Testis (tissue), 2 donors: ENCODE measurements at regions not wholly inside any gene's neighbourhood (a gene's known extent, or its start where the extent isn't known, plus 50 kb on each side); places are given as distances from the start of the nearest gene placed in this dataset.

Experiments used
- DNase-seq: peaks from one replicate; pipeline ENCODE4 v3.0.0-alpha.2; 2019
- H3K27ac ChIP-seq, 2 donors: fragments of 200-600 bp; sonication (generic); one replicate each; pipeline ENCODE4 v1.5.1; 2019
- H3K27me3 ChIP-seq: fragments of 200-600 bp; sonication (generic); one replicate; pipeline ENCODE4 v1.5.1; 2019
- H3K36me3 ChIP-seq: fragments of 200-600 bp; sonication (generic); one replicate; pipeline ENCODE4 v1.5.1; 2017; ENCODE audit warnings: low read depth; ENCODE audit errors: missing control alignments
- H3K4me1 ChIP-seq: fragments of 200-600 bp; sonication (generic); one replicate; pipeline ENCODE4 v1.5.1; 2019
- H3K4me3 ChIP-seq, 2 donors: fragments of 200-600 bp; sonication (generic); one replicate each; pipeline ENCODE4 v1.5.1; 2017 to 2019
- H3K9me3 ChIP-seq: fragments of 200-600 bp; sonication (generic); one replicate; pipeline ENCODE4 v1.5.1; 2017
- POLR2A ChIP-seq: fragments of 450-650 bp; IDR thresholded peaks from one replicate; pipeline ENCODE4 v1.6.1; 2017; ENCODE audit warnings: antibody characterized with exemption, mild to moderate bottlenecking, moderate library complexity
- WGBS, 2 donors: methylation state at CpG; one replicate each; pipeline ENCODE4 v1.1.5; 2018; 5-methylcytosine and 5-hydroxymethylcytosine counted together
- intact Hi-C: fragments of 100-400 bp; cut with DNase I; formaldehyde crosslinking; loops from one replicate; pipeline ENCODE4 v1.15.1; 2023; ENCODE audit warnings: low total_unique reads
- TF ChIP-seq, protein P1 (sequence below), 3 experiments: fragments of 450-650 bp in 2 of 3; fragments of 200-600 bp in 1 of 3; sonication (generic) in 1 of 3; IDR thresholded peaks; one replicate each; pipeline ENCODE4 v1.5.1; 2016 to 2019; ENCODE audit warnings: antibody characterized with exemption in 3 of 3, mild to moderate bottlenecking in 2 of 3, moderate library complexity in 1 of 3

DNA sequence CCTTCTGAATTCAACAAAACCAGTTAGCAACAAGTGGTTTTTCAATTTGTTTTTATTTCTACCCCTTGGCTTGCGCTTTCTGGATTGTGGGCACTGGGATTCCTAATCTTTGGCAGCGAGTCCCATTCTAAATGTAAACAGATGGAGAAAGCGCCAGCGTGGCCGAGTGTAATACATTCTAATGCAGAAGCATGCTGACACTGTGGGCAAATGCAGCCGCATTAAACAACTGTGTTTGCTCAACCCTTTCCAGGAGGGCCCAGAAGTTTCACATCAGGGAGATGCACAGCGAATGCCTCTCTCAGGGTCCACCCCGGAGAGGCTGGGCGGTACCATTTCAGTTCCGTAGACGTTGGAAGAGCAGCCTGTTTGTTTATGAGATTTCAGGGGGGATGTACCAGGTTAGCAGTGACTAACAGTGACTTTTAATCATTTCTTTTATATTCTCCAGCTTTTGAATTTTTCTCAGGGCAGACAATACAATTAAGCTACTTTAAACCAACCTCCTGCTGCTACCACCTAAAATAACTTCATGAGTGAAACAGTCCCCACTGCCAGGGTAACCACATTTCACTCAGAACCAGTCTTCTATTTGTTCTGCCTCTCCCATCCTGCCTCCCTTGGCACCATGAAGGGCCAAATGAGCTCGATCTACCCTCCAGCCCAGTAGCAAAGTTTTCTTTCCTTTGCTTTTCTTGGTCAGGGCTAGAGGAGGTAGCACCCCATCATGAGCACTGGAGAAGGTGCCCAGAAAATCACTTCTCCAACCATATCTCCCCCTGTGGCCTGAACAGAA is 164.2 kb upstream of the ITGB1 start:
- DNase-seq = no peak
- no peak for TF ChIP-seq POLR2A
- TF ChIP-seq, protein P1, sequence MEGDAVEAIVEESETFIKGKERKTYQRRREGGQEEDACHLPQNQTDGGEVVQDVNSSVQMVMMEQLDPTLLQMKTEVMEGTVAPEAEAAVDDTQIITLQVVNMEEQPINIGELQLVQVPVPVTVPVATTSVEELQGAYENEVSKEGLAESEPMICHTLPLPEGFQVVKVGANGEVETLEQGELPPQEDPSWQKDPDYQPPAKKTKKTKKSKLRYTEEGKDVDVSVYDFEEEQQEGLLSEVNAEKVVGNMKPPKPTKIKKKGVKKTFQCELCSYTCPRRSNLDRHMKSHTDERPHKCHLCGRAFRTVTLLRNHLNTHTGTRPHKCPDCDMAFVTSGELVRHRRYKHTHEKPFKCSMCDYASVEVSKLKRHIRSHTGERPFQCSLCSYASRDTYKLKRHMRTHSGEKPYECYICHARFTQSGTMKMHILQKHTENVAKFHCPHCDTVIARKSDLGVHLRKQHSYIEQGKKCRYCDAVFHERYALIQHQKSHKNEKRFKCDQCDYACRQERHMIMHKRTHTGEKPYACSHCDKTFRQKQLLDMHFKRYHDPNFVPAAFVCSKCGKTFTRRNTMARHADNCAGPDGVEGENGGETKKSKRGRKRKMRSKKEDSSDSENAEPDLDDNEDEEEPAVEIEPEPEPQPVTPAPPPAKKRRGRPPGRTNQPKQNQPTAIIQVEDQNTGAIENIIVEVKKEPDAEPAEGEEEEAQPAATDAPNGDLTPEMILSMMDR (IDR thresholded peaks at IDR 0.05) = no peak
- Histone ChIP-seq H3K36me3 (no peaks in the 10 kb centered on the region), H3K27me3 (no peaks in the 10 kb centered on the region), H3K9me3 (no peaks in the 10 kb centered on the region), H3K4me3 (no peak overlapping the region), H3K27ac (no peak overlapping the region), H3K4me1 (peaks cover 13% of the 10 kb centered on the region)
- WGBS, 2 donors = 64 to 73% methylated on average over 12 of the region's 12 CpGs
- intact Hi-C loops = no loop called here

DNA sequence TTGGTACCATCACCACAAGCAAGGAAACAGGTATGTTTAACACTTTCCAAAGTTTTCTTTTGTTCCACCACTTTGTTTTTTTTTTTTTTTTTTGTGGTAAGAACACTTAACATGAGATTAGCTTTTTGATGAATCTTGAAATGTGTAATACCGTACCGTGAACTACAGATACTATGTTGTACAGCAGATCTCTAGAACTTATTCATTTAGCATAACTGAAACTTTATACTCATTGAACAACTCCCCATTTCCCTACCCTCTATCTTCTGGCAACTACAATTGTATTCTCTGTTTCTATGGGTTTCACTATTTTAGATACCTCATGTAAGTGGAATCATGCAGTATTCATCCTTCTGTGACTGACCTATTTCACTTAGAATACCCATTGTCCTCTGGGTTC is 162.7 kb upstream of the ITGB1 start:
- DNase-seq = no peak
- H3K4me3 ChIP-seq = no peak overlapping the region
- TF ChIP-seq, protein P1 (IDR thresholded peaks at IDR 0.05) = no peak
- no peak for TF ChIP-seq POLR2A
- H3K4me1 ChIP-seq = peaks cover 3% of the 10 kb centered on the region
- H3K9me3 ChIP-seq = no peaks in the 10 kb centered on the region
- intact Hi-C loops = no loop called here
- 87 to 95% methylated on average over 2 of the region's 2 CpGs for WGBS, 2 donors
- H3K27ac ChIP-seq = no peak overlapping the region
- H3K36me3 ChIP-seq = no peaks in the 10 kb centered on the region
- no peaks in the 10 kb centered on the region for H3K27me3 ChIP-seq

DNA sequence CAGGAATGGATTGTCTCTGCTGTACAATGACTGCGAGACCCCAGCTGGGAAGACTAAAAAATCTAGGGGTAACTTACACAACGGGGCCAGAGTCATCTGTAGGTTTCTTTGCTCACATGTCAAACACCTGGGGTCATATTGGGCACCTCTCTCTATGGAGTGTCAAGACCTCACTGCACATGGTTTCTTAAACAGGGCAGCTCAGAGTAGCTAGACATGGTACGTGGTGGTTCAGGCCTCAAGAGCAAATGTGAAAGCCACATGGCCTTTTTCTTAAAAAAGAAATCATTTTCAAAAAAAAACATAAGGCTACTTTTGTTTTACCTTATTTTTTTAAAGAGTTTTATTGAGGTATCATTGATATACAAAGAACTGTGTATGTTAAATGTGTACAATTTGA is 162.2 kb upstream of the ITGB1 start:
- H3K36me3 ChIP-seq = no peaks in the 10 kb centered on the region
- no peaks in the 10 kb centered on the region for H3K4me1 ChIP-seq
- intact Hi-C loops = no loop called here
- no peaks in the 10 kb centered on the region for H3K9me3 ChIP-seq
- 93 to 94% methylated on average over 3 of the region's 3 CpGs for WGBS, 2 donors
- H3K27ac ChIP-seq = no peak overlapping the region
- H3K4me3 ChIP-seq = no peak overlapping the region
- no peak for TF ChIP-seq POLR2A
- TF ChIP-seq, protein P1 (IDR thresholded peaks at IDR 0.05) = no peak
- no peaks in the 10 kb centered on the region for H3K27me3 ChIP-seq
- DNase-seq = no peak

DNA sequence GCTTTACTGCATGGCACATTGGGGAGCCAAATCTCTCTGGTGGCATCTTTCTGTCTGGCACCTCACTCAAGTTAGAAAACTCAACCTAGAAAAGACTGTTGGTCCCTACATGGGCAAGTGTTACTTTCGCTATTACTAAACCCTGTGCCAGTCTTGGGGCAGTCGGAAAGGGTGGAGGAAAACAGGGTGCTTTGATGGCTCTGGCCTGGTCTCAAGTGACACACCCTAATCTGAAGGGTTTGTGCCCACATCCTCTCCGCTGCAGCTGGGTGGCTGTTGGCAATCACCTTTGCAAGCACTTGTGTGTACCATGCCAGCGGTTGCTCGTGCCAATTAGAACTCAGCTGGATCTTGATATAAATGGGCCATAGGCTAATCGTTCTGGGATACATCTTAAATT is 159.8 kb upstream of the ITGB1 start:
- no peak overlapping the region for H3K4me3 ChIP-seq
- no peaks in the 10 kb centered on the region for H3K9me3 ChIP-seq
- TF ChIP-seq, protein P1 (IDR thresholded peaks at IDR 0.05) = no peak
- TF ChIP-seq POLR2A = no peak
- no peak overlapping the region for H3K27ac ChIP-seq
- H3K27me3 ChIP-seq = no peaks in the 10 kb centered on the region
- no peaks in the 10 kb centered on the region for H3K36me3 ChIP-seq
- WGBS, 2 donors = 96 to 100% methylated on average over 3 to 6 of the region's 6 CpGs
- DNase-seq = no peak
- intact Hi-C loops = no loop called here
- peaks cover 15% of the 10 kb centered on the region for H3K4me1 ChIP-seq

DNA sequence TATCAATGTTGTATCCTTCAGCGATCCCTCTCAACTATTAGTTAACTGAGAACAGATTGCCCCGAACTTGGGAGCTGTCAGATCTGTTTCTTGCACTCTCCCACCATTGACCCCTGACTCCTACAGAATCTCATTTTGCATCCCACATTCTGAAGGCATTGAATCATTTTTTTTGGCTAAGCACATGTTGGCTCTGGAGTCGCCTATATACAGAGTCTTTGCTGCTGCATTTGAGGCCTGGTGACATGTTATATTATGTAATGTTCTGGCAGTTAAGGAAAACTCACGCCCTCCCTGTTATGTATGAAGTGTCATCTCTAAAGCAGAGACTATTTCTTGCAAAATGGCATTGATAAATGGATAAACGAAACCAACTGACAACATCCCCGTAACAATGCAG is 159.2 kb upstream of the ITGB1 start:
- 69 to 72% methylated on average over 6 of the region's 6 CpGs for WGBS, 2 donors
- intact Hi-C loops = no loop called here
- TF ChIP-seq, protein P1 (IDR thresholded peaks at IDR 0.05) = no peak
- TF ChIP-seq POLR2A = no peak

More for the DNA sequence above, 159.2 kb upstream of the ITGB1 start:
- H3K4me1 ChIP-seq = peaks cover 15% of the 10 kb centered on the region
- no peaks in the 10 kb centered on the region for H3K36me3 ChIP-seq
- no peak overlapping the region for H3K27ac ChIP-seq
- H3K27me3 ChIP-seq = no peaks in the 10 kb centered on the region
- no peaks in the 10 kb centered on the region for H3K9me3 ChIP-seq
- H3K4me3 ChIP-seq = no peak overlapping the region
- DNase-seq = no peak
